Epithelial cell of prostate (primary cell): ENCODE measurements at regions not wholly inside any gene's neighbourhood (a gene's known extent, or its start where the extent isn't known, plus 50 kb on each side); places are given as distances from the start of the nearest gene placed in this dataset.

Experiments
- DNase-seq: peaks from one replicate; pipeline ENCODE4 v3.0.0-alpha.2; 2011; ENCODE audit warnings: low read depth, low spot score
- H3K27ac ChIP-seq: fragments of 450-650 bp; 2 replicates; pipeline ENCODE4 v1.5.1; 2017; ENCODE audit warnings: mild to moderate bottlenecking

DNA sequence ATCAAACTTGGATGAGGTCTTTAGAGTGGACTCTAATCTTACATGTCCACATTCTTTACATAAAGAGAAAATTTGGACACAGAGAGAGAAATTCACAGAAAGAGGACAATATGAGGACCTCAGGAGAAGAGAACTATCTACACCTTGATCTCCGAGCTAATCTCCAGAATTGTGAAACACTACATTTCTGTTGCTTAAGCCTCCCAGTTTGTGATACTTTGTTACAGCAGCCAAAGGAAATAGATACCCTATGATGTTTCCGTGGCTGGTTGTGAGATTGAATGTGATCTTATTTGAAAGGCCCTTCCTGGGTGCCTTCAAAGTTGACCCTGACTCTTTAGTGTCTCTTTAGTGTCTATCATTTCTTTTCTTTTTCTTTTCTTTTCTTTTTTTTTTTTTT lies 326.1 kb upstream of the CLNK start:
- no peak for DNase-seq
- H3K27ac ChIP-seq, result no peak overlapping the region

DNA sequence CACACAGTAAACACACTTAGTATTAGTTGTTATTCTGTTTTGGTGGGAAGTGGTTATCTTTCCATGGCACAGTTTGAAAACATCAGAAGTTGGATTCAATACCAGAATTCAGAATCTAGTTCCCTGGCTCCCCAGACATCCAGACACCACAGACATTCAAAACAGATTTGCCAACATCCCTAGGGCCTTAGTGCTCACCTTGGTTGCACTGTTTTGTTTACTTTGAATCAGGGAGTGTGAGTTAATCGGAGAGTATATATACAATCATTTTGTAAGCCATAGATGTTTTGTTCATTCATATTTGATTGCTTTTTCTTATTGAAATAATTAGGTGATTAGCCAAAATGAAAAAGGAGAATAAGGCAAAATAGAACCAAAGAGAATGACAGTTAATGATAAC lies 324.7 kb upstream of the CLNK start:
- H3K27ac ChIP-seq, result no peak overlapping the region
- no peak for DNase-seq

DNA sequence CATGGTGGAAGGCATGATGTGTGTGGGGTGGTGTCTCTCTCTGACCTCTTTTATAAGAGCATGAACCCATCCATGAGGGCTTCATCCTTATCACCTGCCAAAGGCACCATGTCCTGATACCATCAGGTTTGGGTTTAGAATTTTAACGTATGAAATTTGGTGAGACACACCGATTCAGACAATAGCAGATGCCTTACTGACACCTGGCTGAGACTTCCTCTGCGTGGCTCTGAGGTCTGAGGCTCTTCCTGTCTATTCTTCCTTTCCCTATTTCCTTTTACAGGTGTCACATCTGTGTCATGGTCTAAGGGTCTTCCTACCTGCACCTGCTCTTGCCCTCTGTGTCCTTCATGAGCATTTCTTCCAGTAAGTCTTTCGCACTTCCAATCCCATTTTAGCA lies 320.7 kb upstream of the CLNK start:
- DNase-seq, result no peak
- no peak overlapping the region for H3K27ac ChIP-seq

DNA sequence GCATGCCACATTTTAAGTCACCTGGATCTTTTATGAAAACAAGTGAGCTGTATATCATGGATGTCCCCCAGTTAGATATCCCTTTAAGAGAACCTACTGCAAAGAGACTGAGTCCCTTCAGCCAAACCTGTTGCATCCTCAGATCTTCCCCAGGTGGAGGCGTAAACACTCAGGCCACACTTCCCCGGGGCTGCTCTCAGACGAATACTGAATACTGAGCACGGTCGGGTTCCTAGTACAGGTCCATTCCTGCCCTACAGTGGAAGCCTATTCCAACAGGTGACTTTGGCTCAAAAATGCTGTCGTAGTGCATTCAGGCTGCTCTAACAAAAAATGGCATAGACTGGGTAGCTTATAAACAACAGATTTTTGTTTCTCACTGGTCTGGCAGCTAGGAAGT lies 320.2 kb upstream of the CLNK start:
- H3K27ac ChIP-seq, result no peak overlapping the region
- no peak for DNase-seq

DNA sequence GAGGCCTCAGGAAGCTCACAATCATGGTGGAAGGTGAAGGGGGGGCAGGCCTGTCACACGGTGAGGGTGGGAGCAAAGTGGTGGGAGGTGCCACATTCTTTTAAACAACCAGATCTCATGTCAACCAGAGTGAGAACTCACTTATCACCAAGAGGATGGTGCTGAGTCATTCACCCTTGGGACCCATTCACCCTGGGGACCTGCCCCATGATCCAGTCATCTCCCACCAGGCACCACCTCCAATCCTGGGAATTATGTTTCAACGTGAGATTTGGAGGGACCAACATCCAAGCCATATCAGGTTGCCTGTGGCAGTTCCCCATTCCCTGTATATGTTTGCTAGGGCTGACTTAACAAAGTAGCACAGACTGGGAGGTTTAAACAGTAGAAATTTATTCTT lies 318.4 kb upstream of the CLNK start:
- DNase-seq, result no peak
- no peak overlapping the region for H3K27ac ChIP-seq

DNA sequence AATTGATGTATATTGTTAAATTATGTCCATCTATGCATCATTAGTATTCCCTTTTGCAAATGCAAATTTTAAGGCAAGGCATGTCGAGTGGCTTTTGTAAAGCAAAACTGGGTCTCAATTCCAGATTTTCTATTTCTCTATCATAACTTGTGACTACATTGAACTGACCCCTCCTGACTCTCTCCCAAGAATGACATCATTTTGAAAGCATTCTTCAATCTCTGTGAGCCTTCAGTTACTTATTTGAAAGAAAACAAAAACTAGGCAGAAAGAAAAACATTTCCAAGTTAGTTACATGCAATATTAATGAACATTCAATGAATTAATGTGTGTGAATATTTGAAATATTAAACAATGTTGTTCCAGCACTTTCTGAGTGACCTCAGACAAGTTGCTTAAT lies 314.3 kb upstream of the CLNK start:
- no peak overlapping the region for H3K27ac ChIP-seq
- DNase-seq, result no peak

DNA sequence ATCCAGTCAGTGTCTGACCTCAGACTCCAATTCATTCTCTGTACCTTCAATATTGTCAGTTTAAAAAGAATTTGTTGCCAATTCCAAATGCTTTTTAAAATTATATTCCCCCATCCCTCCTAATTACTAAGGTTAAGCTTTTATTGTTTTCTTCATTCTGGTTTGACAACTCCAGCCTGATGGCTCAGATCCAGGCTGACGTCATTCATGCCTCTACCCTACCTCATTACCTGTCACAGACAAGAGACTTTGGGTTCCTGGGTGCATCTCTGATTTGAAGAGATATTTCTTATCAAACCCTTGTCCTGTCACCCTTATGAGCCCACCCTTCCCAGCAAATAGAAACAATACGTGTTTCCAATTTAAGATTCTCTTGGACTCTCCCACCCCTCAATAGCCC lies 300.2 kb upstream of the CLNK start:
- no peak for DNase-seq

DNA sequence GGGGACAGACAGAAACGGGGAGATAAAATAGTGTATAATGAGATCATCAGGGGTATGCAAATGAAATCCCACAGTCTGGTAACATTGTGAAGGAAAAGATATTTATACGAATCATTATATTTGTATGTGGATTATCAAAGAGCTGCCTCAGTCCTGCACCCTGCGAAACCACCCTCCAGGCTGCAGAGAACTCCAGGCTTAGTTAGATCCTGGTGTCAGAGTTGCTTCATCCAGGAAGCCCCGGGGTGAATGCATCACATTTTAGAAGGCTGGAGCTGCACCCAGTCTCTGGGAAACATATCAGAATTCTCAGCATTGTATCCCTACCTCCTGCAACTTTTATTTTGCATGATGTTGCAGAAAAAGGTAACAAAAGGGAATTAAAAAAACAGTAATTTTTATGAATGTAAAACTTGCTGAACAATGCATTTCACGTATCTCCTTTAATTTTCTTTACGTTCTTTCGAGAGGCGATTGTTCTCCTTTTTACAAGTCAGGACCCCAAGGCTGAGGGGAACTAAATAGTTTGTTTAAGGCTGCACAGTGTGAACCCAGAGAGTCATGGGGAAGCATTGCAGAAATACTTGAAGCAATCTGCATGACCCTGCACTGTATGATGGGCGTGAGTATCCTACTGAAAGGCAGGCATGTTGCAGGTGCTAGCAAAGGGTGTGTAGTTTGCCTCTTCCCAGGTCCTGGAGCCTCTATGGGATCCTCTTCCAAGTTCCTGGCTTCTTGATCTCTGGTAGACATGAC lies 299.5 kb upstream of the CLNK start:
- no peak overlapping the region for H3K27ac ChIP-seq
- no peak for DNase-seq

More for the DNA sequence above, 300.2 kb upstream of the CLNK start:
- no peak overlapping the region for H3K27ac ChIP-seq

DNA sequence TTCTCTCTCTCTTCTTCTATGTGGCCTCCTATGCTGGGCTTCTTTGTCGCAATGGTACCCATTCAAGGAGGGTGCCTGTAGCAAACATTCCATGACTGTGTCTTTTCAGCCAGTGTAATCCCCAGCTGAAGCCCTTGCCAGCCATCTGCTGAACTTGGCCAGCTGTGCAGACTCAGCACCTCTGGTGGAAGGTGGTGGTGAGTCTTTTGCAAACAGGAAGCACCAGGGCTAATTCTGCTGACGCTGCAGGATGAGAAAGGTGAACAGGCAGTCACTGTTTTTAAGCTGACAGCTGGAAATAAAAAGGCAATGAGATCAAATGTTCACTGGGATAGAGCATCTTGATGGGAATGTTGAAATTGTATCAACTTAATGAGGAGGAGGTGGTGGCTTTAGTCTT lies 298.7 kb upstream of the CLNK start:
- no peak overlapping the region for H3K27ac ChIP-seq
- DNase-seq, result no peak

DNA sequence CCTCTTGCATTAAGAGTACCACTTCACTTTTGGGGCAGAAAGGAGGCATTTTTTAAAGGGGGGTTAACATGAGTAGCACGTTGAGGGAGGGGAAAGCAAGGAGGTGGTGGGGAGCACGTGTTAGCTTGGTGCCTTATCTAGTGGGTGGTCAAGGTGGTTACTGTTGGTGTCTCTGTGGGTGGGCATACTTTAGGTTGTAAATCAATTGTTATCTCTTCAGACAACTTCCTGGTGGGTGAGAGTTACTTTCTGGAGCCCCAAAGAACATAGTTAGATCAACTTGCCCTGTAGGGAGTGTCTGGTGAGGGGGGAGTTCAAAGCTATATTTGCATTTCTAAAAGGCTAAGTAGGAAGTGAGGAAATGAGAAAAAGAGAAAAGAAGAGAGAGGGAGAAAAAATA lies 297.7 kb upstream of the CLNK start:
- no peak for DNase-seq
- no peak overlapping the region for H3K27ac ChIP-seq

DNA sequence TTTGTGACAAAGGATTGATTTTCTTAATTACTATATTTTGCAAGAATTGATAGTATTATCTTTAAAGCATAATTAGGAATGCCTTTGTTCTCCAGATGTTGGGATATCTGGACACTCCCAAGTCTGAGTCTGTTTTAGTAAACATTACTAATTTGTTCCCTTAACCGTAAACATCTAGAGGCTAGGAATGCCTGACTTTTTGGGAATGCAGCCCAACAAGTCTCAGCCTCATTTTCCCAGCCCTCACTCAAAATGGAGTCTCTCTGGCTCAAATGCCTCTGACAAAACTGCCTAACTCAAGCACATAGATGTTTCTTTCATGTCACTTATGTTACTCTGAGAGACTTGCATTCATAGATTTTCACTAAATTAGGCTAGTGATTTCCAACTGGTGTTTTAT lies 297.0 kb upstream of the CLNK start:
- H3K27ac ChIP-seq, result no peak overlapping the region
- DNase-seq, result no peak

DNA sequence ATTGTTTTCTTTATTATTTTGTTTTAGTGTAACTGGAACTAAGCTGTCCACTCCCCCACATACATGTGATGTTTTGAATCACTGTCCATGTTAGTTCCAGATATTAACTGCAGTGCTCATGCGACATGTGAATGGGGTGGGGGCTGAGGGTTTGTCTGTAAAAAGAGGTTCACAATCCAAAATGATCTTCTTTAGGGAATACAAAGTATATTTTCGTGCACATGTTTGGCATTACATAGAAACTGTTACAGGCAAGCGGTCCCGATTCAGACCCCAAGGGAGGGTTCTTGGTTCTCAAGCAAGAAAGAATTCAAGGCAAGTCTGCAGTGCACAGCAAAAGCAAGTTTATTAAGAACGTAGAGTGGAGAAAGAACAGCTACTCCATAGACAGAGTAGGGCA lies 296.5 kb upstream of the CLNK start:
- DNase-seq, result no peak
- no peak overlapping the region for H3K27ac ChIP-seq

DNA sequence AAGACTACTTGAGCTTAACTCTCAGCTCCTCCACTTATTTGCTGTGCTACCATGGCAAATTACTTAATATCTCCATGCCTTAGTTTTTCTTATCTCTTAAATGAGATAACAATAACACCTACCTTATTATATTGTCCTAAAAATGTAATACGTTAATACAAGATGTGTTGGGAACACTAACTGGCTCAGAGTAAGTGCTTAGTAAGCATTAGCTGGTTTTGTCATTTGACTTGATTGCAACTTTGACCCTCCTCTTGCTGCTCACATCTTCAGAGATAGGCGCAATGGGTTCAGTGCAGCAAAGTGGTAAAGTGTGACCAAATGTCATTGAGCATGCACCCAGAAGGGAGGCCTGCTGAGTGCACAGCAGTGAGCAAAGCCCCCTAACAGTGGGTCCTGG lies 294.5 kb upstream of the CLNK start:
- H3K27ac ChIP-seq, result no peak overlapping the region

DNA sequence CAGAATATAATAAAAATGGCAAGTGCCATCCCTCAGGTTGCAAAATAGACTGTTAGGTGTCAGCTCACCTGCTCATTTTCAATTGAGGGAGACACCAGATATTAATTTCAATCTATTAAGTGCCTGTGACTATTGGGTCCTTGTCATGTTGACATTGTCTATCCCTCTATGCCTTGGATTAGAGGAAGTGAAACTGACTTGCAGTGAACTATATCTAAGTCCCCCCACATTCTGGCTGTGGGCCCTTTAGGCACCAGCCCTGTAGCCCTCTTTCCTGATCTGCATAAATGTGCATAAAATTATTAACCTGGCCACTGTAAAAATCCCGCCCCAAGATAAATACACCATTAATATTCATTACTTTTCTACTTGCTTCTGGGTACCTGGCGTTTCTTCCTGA lies 293.0 kb upstream of the CLNK start:
- no peak overlapping the region for H3K27ac ChIP-seq
- DNase-seq, result no peak

More for the DNA sequence above, 294.5 kb upstream of the CLNK start:
- DNase-seq, result no peak

DNA sequence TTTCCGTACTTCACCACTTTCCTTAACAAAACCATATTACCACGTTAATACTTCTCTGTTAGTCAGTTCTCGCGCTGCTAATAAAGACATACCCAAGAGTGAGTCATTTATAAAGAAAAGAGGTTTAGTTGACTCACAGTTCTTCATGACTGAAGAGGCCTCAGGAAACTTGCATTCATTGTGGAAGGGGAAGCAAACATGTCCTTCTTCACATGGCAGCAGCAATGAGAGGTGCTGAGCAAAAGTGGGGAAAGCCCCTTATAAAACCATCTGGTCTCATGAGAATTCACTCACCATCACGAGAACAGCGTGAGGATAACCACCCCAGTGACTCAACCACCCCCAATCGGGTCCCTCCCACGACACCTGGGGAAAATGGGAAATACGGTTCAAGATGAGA lies 289.8 kb upstream of the CLNK start:
- no peak overlapping the region for H3K27ac ChIP-seq
- DNase-seq, result no peak

DNA sequence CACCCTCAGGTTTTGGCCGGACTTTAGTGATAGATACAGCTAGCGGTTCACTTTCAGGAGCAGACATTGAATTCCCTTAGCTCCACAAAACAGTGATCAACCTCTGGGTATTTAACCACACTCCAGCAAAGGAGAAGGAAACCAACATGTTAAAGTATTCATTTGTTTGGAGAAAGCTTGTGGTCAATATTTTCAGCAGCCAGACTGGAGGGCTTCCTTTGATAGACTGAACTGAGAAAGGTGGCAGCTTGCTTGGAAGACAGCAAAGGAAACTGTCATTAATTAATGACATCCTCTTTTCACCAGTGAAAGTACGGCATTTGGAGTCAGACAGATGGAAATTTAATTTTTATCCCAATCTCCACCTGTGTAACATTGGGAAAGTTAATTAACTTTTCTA lies 289.1 kb upstream of the CLNK start:
- DNase-seq, result no peak
- H3K27ac ChIP-seq, result no peak overlapping the region

DNA sequence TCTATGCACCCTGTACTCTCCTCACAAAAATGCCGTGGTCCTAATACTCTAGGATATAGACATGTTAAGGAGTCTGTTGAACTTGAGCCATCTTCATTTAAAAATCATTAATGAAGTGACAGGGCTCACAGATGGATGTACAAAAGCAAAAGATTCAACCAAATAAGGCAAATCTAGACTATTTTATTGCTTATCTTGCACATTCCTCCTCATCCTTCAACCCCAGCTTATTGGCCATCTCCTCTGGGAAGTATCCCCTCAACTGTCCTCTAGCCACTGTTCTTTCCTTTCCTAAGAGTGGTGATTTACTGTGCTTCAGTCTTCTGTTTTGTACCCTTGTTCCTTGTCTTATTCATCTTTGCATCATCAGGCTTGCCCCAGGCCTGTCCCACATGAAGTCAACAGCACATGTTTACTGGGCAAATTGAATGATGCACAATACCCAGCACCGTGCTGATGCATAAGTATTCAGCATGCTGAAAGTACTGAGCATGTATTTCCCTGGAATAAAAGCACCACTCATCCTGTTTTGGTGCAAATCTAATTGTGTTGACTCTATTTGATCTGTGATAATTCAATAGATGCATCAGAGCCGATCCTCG lies 287.3 kb upstream of the CLNK start:
- H3K27ac ChIP-seq, result no peak overlapping the region
- peak; percentile 67 for DNase-seq

DNA sequence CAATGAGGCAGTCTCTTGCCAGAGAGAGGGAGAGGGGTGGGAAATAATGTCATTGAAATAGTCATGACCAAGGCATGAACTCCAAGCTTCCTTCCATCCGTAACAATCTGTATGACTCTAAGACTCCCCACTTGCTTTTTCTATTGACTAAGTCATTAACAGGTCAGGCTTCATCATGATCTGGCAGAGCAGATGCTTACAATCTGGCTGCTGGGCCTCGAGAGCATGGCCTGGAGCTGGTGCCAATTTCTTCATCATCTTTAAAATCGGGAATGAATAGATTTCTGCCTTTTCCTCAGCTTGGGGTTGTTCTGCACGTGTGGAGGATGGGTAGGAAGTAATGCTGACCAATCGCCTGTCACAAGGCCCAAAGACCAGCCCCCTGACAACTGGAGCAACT lies 280.6 kb upstream of the CLNK start:
- no peak overlapping the region for H3K27ac ChIP-seq
- DNase-seq, result no peak

DNA sequence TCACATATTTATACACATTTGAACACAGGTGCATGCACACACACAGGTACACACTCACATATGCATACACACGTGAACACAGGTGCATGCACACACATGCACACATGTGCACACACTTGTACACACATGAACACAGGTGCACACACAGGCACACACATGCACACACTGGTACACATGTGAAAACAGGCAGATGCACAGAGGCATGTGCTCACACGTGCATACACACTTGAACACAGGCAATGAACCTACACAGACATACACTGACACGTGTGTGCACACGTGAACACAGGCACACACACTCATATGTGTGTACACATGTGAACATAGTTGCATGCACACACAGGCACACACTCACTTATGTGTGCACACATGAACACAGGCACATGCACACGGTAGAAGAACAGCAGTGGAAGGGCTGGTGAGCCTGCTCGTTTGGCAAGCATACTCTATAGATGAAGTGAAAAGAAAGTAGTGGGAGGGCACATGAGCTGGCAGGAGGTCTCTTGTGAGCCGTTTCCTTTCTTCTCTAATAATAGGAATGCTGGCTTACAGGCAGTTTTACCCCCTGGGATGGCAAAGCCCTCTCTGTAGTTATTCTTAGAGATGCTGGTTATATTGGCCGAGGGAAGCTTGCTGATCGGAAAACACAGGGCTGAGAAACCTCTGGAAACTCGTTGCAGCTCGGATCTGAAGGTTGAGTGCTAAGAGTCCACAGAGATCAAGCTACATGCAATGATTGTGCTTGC lies 279.6 kb upstream of the CLNK start:
- no peak overlapping the region for H3K27ac ChIP-seq
- no peak for DNase-seq

DNA sequence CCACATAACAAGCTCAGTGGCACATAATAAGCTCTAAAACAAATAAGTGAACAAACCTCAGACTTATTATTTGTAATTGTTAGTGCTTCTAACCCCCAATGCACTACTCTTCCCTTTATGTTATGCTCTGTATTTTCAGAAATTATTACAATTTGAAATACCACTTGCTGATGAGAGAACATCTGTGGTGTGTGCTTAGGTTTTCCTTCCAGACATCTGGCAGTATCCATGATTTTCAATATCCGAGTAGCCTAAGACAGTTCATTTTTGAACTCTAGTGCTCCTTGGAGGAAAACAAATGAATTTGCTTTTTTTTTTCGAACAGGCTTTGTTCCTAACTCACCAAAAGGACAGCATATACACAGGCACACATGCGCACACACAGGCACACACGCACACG lies 278.7 kb upstream of the CLNK start:
- no peak overlapping the region for H3K27ac ChIP-seq
- no peak for DNase-seq

DNA sequence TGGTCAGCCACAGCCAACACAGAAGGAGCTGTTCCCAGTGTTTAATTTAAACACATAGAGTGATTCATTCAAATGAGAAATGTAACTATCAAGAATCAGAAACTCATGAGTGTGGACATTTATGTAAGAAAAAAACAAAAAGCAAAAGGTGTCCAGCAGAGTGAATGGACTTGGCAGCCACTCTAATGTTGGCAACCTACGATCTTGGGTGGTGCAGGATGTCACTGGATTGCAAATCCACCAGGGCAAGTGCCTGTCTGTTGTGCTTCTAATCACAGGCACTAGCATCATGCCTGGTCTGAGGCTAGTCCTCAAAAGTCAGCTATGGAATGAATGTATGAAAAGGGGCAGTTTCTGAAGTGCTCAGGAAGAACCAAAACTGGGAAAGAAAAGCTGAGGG lies 277.7 kb upstream of the CLNK start:
- no peak for DNase-seq
- no peak overlapping the region for H3K27ac ChIP-seq

DNA sequence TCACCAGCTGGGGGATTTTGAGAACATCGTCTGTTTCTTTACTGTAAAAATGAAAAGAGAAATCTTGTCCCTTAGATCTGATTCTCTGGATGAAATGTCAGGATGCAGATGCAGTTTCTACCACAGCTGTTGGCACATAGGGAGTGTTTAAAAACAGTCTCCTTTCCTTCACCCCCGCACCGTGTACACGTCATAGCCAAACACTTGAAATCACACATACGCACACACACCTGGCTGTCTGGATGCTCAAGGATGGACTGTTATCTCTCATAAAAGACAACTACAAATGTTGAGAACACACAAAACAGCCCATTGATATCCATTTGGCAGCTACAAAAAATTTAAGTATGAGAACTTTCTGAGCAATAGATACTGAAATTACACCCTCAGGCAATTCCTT lies 275.8 kb upstream of the CLNK start:
- no peak for DNase-seq
- no peak overlapping the region for H3K27ac ChIP-seq
